Activated naive CD4-positive, alpha-beta T cell treated with anti-CD3 and anti-CD28 coated beads, Interleukin-2, amount 10 ng/mL, durations not matched to agents 7 days and 5 days (primary cell): ENCODE measurements at regions not wholly inside any gene's neighbourhood (a gene's known extent, or its start where the extent isn't known, plus 50 kb on each side); places are given as distances from the start of the nearest gene placed in this dataset.
"Not testable (repeated sequence)": the region's sequence is repeated elsewhere in the genome, so short reads cannot be mapped to it uniquely, and the experiment has no call there.

Experiments used
- CTCF ChIA-PET: fragments of 350-600 bp; sonication (Branson Sonifier 250); formaldehyde crosslinking; loops from one replicate; lab custom pipeline; 2021; ENCODE audit warnings: antibody characterized with exemption; lab: Charles Lee
- DNase-seq: peaks from one replicate; pipeline ENCODE4 v3.0.0-alpha.2; 2020
- H3K27ac Mint-ChIP-seq: one replicate; pipeline ENCODE4 v1.8.0; 2021; ENCODE audit warnings: mild to moderate bottlenecking, moderate library complexity, mixed read lengths
- H3K27me3 Mint-ChIP-seq: one replicate; pipeline ENCODE4 v1.8.0; 2021; ENCODE audit warnings: mild to moderate bottlenecking, mixed read lengths
- H3K36me3 Mint-ChIP-seq: one replicate; pipeline ENCODE4 v1.8.0; 2021; ENCODE audit warnings: mixed read lengths
- H3K4me1 Mint-ChIP-seq: one replicate; pipeline ENCODE4 v1.8.0; 2021; ENCODE audit warnings: mixed read lengths
- H3K4me3 Mint-ChIP-seq: one replicate; pipeline ENCODE4 v1.8.0; 2021; ENCODE audit warnings: mild to moderate bottlenecking, moderate library complexity, mixed read lengths
- H3K9me3 Mint-ChIP-seq: one replicate; pipeline ENCODE4 v1.8.0; 2021; ENCODE audit warnings: mixed read lengths

DNA sequence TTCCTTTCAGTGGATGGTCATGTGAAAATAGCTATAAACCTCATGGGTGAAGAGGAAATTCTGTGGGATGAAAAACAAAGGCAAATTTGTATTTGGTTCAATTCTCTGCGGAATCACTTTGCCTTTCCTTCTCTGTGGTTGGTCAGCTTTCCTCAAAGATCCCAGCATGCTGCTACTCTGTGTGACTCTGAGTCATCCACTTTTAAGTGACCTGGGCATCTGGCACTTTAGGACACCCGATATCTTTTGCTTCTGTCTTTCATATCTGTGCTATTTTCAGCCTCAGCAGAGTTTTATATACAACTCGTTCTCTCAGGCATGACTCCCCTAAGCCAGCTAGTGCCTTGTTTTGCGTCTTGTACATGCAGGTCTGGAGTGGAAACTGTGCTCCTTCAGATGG, 217.0 kb upstream of the PIEZO2 start:
- no peak for DNase-seq
- Mint-ChIP-seq H3K4me1 (no peaks in the 10 kb centered on the region), H3K36me3 (no peaks in the 10 kb centered on the region), H3K27ac (no peak overlapping the region), H3K9me3 (no peaks in the 10 kb centered on the region), H3K27me3 (no peaks in the 10 kb centered on the region), H3K4me3 (no peak overlapping the region)
- CTCF ChIA-PET, result no interaction called here

DNA sequence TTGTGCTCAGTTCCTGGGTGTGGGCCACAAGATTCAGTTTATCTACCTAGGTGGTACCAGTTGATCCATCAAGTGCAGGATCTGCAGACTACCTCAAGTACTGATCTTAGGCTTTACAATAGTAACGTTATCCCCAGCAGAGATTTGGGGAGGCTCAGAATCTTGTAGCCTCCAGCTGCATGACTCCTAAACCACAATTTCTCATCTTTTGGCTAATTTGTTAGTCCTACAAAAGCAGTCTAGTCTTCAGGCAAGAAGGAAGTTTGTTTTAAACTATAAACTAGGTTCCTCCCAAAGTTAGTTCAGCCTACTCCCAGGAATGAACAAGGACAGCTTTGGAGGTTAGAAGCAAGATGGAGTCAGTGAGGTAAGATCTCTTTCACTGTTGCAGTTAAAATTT, 213.5 kb upstream of the PIEZO2 start:
- DNase-seq, result no peak
- CTCF ChIA-PET, result no interaction called here
- Mint-ChIP-seq H3K27me3 (no peaks in the 10 kb centered on the region), H3K4me3 (no peak overlapping the region), H3K27ac (no peak overlapping the region), H3K9me3 (no peaks in the 10 kb centered on the region), H3K36me3 (no peaks in the 10 kb centered on the region), H3K4me1 (no peaks in the 10 kb centered on the region)

DNA sequence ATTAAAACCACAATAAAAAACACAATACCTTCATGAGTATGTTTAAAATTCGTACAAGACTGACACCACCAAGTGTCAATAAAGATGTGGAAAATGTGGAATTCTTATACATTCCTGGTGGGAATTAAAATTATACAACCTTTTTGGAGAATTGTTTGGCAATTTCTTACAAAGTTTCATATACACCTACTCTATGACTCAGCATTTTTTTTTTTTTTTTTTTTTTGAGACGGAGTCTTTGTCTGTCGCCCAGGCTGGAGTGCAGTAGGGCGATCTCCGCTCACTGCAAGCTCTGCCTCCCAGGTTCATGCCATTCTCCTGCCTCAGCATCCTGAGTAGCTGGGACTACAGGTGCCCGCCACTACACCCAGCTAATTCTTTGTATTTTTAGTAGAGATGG, 212.5 kb upstream of the PIEZO2 start:
- not testable (repeated sequence) for DNase-seq

DNA sequence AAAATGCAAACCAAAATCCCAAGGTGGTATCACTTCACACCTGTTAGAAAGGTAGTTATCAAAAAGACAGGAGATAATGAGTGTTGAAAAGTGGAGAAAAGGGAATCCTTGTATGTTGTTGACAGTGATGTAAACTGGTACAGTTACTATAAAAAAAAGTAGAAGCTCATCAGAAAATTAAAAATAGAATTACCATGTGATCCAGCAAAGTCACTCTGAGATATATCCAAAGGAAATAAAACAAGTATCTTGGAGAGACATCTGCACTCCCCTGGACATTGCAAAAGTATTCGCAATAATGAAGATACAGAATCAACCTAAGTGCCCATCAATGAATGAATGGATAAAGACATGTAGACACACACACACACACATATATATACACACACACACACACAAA, 208.3 kb upstream of the PIEZO2 start:
- DNase-seq, result no peak
- H3K9me3 Mint-ChIP-seq, result no peaks in the 10 kb centered on the region
- no peak overlapping the region for H3K4me3 Mint-ChIP-seq
- CTCF ChIA-PET, result no interaction called here
- no peak overlapping the region for H3K27ac Mint-ChIP-seq
- H3K36me3 Mint-ChIP-seq, result no peaks in the 10 kb centered on the region
- no peaks in the 10 kb centered on the region for H3K4me1 Mint-ChIP-seq
- H3K27me3 Mint-ChIP-seq, result no peaks in the 10 kb centered on the region

More for the DNA sequence above, 212.5 kb upstream of the PIEZO2 start:
- H3K36me3 Mint-ChIP-seq, H3K27ac Mint-ChIP-seq, H3K27me3 Mint-ChIP-seq, CTCF ChIA-PET, H3K9me3 Mint-ChIP-seq, H3K4me3 Mint-ChIP-seq, H3K4me1 Mint-ChIP-seq: not testable (repeated sequence)

DNA sequence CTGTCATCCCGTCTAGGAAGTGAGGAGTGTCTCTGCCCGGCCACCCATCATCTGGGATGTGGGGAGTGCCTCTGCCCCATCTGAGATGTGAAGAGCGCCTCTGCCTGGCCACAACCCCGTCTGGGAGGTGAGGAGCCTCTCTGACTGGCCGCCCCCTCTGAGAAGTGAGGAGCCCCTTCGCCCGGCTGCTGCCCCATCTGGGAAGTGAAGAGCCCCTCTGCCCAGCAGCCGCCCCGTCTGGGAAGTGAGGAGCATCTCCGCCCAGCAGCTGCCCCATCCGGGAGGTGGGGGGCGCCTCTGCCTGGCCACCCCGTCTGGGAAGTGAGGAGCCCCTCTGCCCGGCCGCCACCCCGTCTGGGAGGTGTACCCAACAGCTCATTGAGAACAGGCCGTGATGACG, 195.2 kb upstream of the PIEZO2 start:
- H3K27me3 Mint-ChIP-seq, H3K4me3 Mint-ChIP-seq, H3K27ac Mint-ChIP-seq: not testable (repeated sequence)

DNA sequence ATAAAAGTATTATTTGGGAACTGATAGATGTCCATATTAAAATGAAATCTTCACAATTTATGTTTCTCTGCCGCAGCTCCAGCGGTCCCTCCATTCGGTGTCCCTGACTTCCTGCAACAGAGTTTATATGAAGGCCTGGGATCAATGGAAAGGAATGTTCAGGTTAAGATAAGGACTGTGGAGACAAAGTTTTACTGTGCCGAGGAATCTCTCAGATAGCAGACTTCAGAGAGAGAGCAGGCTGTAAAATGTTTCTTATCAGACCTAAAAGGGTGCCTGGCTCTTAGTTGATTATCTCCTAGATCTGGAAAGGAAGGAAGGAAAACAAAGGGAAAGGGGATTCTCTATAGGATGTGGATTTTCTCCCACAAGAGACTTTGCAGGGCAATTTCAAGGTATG, 193.7 kb upstream of the PIEZO2 start:
- no peaks in the 10 kb centered on the region for H3K27me3 Mint-ChIP-seq
- CTCF ChIA-PET, result no interaction called here
- H3K4me1 Mint-ChIP-seq, result no peaks in the 10 kb centered on the region
- no peaks in the 10 kb centered on the region for H3K9me3 Mint-ChIP-seq
- no peak overlapping the region for H3K4me3 Mint-ChIP-seq
- DNase-seq, result no peak
- no peak overlapping the region for H3K27ac Mint-ChIP-seq
- no peaks in the 10 kb centered on the region for H3K36me3 Mint-ChIP-seq

More for the DNA sequence above, 195.2 kb upstream of the PIEZO2 start:
- H3K4me1 Mint-ChIP-seq, DNase-seq, H3K9me3 Mint-ChIP-seq, CTCF ChIA-PET, H3K36me3 Mint-ChIP-seq: not testable (repeated sequence)

DNA sequence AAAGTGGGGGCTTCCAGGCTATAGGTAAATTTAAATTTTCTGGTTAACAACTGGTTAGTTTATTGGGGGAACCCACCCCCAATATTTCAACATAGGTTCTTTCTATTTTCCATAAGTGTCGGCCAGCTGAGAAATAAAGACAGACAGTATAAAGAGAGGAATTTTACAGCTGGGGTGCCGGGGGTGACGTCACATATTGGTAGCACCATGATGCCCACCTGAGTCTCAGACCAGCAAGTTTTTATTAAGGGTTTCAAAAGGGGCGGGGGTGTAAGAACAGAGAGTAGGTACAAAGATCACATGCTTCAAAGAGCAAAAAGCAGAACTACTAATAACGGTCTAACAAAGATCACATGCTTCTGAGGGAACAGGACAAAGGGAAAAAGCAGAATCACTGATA, 192.7 kb upstream of the PIEZO2 start:
- H3K27me3 Mint-ChIP-seq, CTCF ChIA-PET, DNase-seq, H3K27ac Mint-ChIP-seq, H3K4me3 Mint-ChIP-seq, H3K9me3 Mint-ChIP-seq, H3K4me1 Mint-ChIP-seq, H3K36me3 Mint-ChIP-seq: not testable (repeated sequence)

DNA sequence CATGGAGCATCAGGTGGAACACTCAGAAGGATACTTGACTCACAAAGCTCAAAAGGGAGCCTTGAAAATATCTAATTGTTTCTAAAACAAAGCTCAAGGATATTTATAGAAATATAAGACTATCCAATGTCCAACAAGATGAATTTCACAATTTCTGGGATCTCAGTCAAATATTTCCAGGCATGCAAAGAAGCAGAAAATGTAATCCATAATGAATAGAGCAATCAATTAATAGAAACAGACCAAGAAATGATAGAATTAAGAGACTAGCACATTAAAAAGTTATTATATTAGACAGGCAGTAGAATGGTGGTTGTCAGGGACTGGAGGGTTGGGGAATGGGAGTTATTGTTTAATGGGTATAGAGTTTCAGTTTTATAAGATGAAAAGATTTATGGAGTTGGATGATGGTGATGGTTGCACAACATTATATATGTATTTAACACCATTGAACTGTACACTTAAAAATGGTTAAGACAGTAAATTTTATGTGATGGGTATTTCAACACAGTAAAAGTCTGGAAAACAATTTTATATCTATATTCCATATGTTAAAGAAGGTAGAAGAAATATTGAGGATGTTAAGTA, 189.9 kb upstream of the PIEZO2 start:
- CTCF ChIA-PET, result no interaction called here
- no peak overlapping the region for H3K4me3 Mint-ChIP-seq
- no peaks in the 10 kb centered on the region for H3K27me3 Mint-ChIP-seq
- no peak for DNase-seq
- H3K27ac Mint-ChIP-seq, result no peak overlapping the region
- H3K36me3 Mint-ChIP-seq, result no peaks in the 10 kb centered on the region
- no peaks in the 10 kb centered on the region for H3K4me1 Mint-ChIP-seq
- H3K9me3 Mint-ChIP-seq, result no peaks in the 10 kb centered on the region

DNA sequence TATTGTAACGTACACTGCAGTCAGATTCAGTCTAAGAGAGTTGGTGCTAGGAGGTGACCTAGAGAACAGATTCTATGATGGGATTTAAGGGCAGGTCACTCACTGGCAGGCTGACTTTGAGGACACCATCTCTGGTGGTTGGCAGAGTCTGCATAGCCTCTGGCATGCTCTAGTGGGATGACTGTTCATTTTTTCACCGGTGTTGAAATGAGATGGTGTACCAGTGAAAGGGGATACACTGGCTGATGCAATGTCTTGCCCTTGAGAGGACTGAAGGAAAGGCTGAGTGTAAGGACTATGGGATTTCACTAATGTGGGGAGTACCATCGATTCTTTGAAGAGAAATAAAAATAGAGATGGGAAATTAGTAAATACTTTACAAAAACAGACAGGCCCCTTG, 186.9 kb upstream of the PIEZO2 start:
- no peaks in the 10 kb centered on the region for H3K36me3 Mint-ChIP-seq
- H3K27ac Mint-ChIP-seq, result no peak overlapping the region
- no peak overlapping the region for H3K4me3 Mint-ChIP-seq
- no peak for DNase-seq
- CTCF ChIA-PET, result no interaction called here
- no peaks in the 10 kb centered on the region for H3K4me1 Mint-ChIP-seq
- no peaks in the 10 kb centered on the region for H3K9me3 Mint-ChIP-seq
- H3K27me3 Mint-ChIP-seq, result no peaks in the 10 kb centered on the region

DNA sequence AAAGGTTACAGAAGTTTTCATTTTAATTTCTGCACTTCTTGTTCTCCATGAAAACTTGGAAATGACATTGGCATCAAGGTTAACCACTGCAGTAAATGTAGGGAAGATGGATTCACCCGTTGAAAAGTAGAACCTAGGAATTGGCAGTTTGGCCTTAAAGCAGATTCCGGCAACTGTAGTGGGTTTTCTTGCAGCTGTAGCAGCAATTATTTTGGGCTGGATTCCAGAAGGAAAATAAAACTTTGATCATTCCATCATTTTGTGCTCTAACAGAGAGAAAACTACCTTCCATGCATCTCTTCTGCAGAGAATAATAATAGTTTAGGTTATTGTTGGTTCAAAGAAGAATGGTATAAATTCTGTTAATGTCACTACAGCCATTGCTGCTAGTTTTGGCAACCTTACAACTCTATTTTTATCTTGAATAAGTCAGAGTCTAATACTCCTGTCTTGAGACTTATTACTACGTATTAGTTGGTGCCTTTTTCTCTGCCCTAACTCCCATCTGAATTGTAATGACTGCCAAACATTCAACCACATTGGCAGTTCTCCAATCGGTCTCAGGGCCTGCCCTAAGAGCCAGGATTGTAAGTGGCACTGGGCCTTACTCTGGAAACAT, 178.1 kb upstream of the PIEZO2 start:
- Mint-ChIP-seq H3K27ac (no peak overlapping the region), H3K4me1 (no peaks in the 10 kb centered on the region), H3K9me3 (no peaks in the 10 kb centered on the region), H3K4me3 (no peak overlapping the region), H3K27me3 (peaks cover 3% of the 10 kb centered on the region), H3K36me3 (no peaks in the 10 kb centered on the region)
- CTCF ChIA-PET, result no interaction called here
- no peak for DNase-seq

DNA sequence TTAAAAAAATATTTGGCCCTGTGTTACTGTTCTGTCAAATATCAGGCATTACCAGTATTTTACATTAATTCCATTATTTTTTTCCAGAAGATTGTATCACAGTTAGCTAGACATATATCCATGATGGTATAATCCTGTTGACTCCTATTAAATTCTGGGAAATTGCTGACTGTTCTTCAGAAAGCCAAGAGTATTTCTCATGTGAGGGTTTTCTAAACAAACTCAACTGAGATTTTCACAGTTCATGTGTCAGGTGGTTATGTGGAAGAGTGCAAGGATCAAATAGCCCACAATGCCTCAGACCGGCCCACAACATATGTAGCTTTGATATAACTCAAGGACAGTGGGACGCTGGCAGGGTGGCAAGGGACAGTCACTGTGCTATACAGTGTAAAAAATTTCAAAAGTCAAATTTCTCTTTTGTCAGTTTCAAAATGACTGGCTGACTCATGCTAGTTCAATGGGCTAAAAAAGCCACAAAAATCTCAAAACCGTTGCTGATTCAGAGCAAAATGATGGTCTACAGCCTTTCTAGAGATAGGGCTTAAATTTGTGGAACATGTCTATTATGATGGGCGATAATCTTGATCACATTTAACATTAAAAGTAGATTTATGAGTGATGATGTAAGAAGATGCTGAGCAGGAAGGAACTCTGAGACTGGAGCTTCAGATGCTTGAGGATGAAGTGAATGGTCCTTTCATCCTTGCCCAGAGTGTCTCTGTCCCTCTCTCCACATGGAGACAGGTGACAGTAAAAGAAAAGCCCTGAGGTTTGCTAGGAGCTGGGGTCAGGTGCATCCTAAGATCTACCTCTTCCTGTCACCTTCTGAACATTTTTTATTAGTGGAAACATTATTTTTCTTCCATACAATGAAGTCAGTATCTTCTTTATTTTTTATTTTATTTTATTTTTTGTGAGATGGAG, 175.8 kb upstream of the PIEZO2 start:
- Mint-ChIP-seq H3K4me3 (no peak overlapping the region), H3K4me1 (no peaks in the 10 kb centered on the region)
- CTCF ChIA-PET, result interaction anchor here (0.9 kb wide), 1 partner anchor 13 kb away, joined by 3 read pairs; no protein-coding TSS in a partner anchor

DNA sequence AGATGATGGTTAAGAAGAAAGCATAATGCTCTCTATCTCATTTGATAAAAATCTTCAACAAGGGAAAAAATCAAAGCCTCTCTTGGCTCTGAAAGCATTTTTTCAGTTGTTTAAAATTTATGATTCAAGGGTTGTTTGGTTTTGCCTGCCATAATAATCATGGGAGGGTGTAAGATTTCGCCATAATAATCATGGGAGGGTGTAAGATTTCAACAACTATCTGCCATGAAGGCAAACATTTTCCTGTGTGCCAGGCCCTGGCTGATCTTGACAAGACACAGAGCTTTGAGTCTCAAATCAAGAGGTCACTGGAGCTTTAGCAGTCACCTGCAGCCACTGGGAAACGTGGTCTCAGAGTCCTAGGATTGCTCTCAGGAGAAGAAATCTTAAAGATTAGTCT, 175.1 kb upstream of the PIEZO2 start:
- Mint-ChIP-seq H3K27ac (no peak overlapping the region), H3K4me3 (no peak overlapping the region), H3K4me1 (no peaks in the 10 kb centered on the region), H3K27me3 (peaks cover 3% of the 10 kb centered on the region), H3K36me3 (no peaks in the 10 kb centered on the region), H3K9me3 (no peaks in the 10 kb centered on the region)
- CTCF ChIA-PET, result no interaction called here
- no peak for DNase-seq

More for the DNA sequence above, 175.8 kb upstream of the PIEZO2 start:
- Mint-ChIP-seq H3K27ac (no peak overlapping the region), H3K27me3 (peaks cover 3% of the 10 kb centered on the region), H3K9me3 (no peaks in the 10 kb centered on the region), H3K36me3 (no peaks in the 10 kb centered on the region)
- DNase-seq, result no peak

DNA sequence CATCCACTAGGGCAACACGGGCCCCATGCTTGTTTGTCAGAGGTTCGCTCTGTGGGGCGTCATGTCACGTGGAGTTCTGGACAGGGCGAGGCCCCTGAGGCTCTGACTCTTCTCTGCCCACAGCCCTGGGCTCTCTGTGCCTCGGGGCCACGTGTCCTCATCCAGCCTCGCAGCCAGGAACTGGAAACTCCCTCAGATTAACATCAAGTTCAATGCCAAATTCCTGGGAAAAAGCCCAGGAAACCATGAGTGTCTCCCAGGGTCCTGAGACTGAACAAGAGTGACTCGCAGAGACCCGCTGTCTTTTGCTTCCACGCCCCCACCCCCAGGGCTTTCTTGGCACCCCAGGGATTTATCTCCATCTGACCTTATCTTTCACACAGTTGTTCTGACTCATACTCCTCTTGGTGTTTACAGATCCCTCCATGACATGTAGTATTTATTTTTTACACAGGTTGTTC, 174.0 kb upstream of the PIEZO2 start:
- Mint-ChIP-seq H3K27me3 (peaks cover 3% of the 10 kb centered on the region), H3K27ac (no peak overlapping the region), H3K4me1 (no peaks in the 10 kb centered on the region), H3K36me3 (no peaks in the 10 kb centered on the region), H3K4me3 (no peak overlapping the region), H3K9me3 (no peaks in the 10 kb centered on the region)
- CTCF ChIA-PET, result interaction anchor here (0.6 kb wide), 1 partner anchor 230 kb away, joined by 3 read pairs; no protein-coding TSS in a partner anchor
- no peak for DNase-seq

DNA sequence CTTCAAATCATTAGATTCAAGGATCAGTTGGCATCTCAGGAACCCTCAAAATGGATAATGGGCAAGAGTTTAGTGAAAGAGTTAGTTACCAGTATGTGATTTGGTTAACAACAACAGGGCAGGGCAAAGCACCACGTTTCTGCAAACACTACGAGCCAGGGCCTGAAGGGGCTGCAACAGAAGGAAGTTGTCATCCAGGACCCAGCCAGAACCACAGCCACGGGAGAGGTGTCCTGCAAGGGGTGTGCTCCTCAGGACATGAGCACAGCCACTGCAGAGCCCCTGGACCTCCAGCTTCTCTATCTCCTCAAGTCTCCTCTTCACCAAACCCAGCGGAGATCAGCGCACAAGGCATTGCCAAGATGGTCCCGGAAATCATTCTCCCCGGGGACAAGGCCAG, 173.3 kb upstream of the PIEZO2 start:
- Mint-ChIP-seq H3K36me3 (no peaks in the 10 kb centered on the region), H3K4me1 (no peaks in the 10 kb centered on the region), H3K4me3 (no peak overlapping the region), H3K27ac (no peak overlapping the region), H3K9me3 (no peaks in the 10 kb centered on the region), H3K27me3 (peaks cover 3% of the 10 kb centered on the region)
- DNase-seq, result no peak
- CTCF ChIA-PET, result no interaction called here
